H1 (cell line): ENCODE measurements at regions not wholly inside any gene's neighbourhood (a gene's known extent, or its start where the extent isn't known, plus 50 kb on each side); places are given as distances from the start of the nearest gene placed in this dataset.

Experiments used
- BACH1 ChIP-seq: IDR thresholded peaks from 2 replicates; pipeline ENCODE4 v1.6.1; 2012; ENCODE audit warnings: low read length, improper control_type of control experiment
- EP300 ChIP-seq, 2 experiments: IDR thresholded peaks; 1 replicate in 1 of 2; 2 replicates in 1 of 2; pipeline ENCODE4 v1.6.1; 2011 to 2012; ENCODE audit warnings: low read depth in 2 of 2, low read length in 2 of 2, mild to moderate bottlenecking in 2 of 2, borderline replicate concordance in 1 of 2, inconsistent platforms in 1 of 2, moderate library complexity in 1 of 2

DNA sequence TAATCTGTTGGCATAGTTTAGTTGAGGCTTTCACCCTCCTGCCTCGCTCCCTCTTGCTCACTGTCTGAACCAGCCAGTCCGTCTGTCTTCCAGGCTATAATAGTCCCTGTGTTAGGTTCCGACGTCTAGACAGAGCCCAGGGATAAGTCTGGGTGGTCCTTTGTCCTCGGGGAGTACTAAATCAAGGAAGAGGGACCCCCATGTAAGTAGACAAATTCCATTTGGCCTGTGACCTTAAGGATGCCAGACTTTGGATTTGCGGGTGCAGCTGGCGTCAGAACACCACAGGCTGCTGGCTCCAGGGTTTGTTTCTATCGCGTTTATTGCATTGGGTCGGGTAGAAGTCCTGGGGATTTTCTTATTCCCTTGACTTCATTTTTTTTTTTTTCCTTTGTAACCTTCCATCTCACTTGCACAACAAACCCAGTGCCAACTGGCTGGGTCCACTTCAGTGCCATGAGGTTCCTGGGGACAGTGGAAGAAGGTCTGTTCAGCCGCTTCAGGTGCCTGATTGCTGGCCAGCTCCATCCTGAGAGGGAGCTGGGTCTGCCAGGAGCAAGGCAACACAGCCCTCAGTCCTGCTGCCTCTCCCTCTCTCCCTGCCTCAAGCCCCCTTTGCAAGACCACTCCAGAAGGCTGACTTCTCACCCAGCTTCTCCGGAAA, 95.4 kb upstream of the KLHL25 start (continued):
- TF ChIP-seq EP300 (IDR thresholded peaks at IDR 0.05; ENCODE audit: borderline replicate concordance in 1 of 2, low read depth in 2 of 2, low read length in 2 of 2), result no peak
- no peak for TF ChIP-seq BACH1
